Dedifferentiated amniotic fluid mesenchymal stem cell (primary cell): ENCODE measurements at regions not wholly inside any gene's neighbourhood (a gene's known extent, or its start where the extent isn't known, plus 50 kb on each side); places are given as distances from the start of the nearest gene placed in this dataset.
"Not testable (repeated sequence)": the region's sequence is repeated elsewhere in the genome, so short reads cannot be mapped to it uniquely, and the experiment has no call there.

ENCODE experiments used
- DNase-seq: peaks from one replicate; pipeline ENCODE4 v3.0.0-alpha.2; 2016; ENCODE audit errors: extremely low spot score

DNA sequence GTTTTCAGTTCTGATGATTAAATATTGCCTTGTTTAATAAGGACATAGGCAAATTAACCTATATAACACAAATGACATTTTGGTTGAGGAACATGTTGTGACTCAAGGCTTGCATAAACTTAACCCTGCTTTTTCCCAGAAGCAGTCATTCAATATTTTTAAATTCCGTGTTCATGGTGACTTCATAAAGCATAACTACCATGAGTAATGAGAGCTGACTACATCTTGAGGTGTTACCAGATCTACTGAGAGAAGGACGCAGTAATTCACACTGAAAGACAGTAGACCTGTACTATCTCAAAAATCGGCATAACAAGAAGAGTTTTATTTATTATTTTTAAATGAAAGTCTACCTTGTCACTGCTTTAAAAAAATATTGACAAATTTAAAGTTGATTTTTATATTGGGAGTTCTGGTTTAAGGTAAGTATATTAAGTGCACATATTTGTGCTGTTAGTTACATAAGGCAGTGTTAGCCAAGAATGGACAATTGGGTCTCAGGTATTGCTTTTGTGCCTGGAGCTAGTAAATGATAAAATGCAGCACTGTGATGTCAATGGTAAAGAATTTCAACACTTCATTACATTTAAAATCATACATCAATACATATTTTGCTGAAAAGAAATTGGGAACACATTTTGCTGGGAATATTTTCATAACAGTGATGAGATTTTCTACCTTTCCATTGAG lies 1198.5 kb downstream of the FSCB start:
- DNase-seq: no peak

DNA sequence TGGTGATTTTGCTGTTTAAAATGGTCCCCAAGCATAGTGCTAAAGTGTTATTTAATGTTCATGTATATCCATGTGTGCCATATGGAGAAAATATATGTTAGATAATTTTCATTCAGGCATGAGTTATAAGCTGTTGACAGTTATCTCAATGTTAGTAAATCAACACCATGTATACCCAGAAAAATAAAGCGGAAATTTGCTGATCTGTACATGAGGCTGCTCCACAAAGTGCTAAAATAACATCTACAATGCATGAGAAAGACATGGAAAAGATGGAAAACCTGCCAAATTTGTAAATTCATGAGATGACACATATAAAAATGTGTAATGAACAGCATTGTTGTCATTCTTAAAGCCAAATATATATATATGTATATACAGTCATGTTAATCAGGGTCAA lies 1199.2 kb downstream of the FSCB start:
- DNase-seq: no peak

DNA sequence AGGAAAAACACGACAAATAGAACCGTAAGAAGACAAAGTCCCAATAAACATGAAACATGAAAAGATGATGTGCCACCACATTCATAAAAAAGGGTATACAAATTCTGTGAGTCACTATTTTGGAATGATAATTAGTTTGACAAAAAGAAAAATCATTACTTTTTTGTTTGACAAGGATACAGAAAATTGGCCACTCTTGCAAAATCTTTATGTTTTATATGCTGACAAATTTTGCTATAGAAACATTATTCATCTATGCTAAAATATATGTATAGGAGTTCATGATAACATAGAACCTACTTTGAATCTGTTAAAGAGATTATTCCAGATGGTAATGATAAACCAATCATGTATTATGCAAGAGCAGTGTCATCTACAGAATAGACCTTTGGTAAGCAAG lies 1201.0 kb downstream of the FSCB start:
- no peak for DNase-seq

DNA sequence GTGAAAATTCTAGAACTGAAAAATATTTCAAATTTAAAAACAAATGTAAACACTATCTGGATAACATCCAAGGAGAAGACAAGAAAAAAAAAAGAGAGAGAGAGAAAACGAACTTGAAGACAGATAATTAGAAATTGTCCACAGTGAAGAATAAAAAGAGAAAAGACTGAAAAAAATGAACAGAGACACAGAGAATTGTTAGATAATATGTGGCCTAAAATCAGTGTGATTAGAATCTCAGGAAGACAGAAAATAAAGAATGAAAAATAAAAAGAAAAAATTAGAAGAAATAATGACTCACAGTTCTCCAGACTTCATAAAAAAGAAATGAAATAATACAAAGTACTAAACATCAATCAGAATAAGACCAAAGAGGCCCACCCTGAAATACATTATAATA lies 1209.3 kb downstream of the FSCB start:
- DNase-seq: no peak

DNA sequence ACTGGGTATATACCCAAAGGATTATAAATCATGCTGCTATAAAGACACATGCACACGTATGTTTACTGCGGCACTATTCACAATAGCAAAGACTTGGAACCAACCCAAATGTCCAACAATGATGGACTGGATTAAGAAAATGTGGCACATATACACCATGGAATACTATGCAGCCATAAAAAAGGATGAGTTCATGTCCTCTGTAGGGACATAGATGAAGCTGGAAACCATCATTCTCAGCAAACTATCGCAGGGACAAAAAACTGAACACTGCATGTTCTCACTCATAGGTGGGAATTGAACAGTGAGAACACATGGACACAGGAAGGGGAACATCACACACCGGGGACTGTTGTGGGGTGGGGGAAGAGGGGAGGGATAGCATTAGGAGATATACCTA lies 1211.0 kb downstream of the FSCB start:
- DNase-seq: not testable (repeated sequence)

DNA sequence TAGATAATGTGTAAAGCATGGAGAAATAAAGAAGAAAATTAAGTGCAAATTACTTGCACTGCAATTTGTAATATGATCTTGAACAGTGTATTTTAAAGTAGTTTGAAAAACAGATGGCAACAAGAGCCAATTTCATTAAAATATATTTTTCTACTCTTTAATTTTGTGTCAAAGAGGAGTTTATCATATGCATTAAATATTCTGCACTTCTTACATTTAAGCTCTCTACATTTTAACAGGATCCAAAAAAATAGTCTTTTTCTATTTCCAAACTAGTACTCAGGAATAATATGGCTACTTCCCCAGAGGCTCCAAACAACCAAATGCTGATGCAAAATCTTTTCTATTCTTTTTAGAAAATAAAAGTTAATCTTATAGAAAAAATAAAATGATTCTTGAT lies 1221.5 kb downstream of the FSCB start:
- no peak for DNase-seq

DNA sequence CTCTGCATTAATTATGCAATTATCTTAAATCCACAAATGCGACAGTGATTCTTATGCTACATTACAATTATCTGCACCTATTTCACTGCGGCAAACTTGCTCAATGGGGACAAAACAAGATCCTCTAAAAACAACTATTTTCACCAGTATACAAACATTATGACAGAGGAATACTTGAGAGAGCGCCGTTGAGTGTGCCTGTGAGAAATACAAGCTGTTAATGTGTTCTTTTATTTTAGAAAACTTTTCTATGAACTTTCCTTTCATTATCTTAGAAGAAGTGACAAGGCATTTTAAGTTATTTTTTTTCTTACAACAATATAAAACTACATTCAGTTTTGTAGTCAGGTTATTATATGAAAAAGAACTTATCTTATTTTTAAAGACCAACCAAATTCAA lies 1247.0 kb downstream of the FSCB start:
- DNase-seq: no peak

DNA sequence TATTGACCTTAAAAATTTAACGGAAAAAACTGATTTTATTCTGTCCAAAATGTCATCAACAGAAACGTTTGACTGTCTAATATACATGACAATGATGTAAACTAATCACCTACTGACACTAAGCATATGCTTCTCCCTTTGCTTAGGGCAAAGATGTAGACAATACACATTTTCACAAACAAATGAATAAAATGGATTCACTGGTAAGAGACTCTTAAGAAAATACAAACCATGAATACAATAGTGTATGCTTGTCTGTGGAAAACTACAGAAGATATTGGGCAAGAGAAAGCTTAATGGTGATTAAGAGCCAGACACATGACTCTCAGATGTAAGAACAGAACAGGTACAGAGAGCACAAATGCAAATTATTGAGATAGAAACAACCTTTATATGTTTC lies 1248.7 kb downstream of the FSCB start:
- DNase-seq: no peak

DNA sequence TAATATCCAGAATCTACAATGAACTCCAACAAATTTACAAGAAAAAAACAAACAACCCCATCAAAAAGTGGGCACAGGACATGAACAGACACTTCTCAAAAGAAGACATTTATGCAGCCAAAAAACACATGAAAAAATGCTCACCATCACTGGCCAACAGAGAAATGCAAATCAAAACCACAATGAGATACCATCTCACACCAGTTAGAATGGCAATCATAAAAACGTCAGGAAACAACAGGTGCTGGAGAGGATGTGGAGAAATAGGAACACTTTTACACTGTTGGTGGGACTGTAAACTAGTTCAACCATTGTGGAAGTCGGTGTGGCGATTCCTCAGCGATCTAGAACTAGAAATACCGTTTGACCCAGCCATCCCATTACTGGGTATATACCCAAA lies 1250.1 kb downstream of the FSCB start:
- not testable (repeated sequence) for DNase-seq

DNA sequence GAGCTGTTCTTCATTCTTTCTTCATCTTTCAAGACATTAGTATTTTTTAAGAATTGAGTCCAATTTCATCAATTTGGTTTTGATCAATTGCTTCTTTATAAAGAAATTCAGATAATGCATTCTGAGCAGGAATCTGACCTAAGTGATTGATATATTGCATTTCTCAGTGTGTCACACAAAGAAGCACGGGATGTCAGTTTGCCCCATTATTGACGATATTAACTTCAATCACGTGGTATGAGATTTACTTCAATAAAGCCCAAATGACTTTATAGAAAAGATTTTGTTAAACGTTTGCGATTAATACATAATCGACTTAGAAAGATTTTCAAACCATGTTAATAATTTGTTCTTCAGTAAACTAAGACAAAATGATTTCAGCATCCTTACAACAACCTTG lies 1254.2 kb downstream of the FSCB start:
- DNase-seq: no peak

DNA sequence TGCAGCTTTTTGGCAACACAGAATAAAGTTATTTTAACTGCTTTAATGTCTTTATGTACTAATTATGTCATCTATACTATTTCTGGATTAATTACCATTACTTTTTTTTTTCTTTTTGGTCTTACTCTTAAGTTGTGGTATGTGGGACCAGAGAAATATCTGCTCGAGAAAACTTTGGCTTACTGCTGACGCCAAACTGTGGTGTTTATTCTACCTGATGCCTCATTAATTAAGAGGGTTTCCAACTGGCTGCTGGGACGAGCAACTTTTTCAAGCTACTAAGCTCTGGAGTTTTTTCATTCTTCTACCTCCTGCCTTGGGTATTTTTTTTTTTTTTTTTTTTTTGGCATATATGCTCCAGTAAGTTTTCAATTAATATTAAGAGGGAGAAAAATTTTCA lies 1257.5 kb downstream of the FSCB start:
- DNase-seq: no peak

DNA sequence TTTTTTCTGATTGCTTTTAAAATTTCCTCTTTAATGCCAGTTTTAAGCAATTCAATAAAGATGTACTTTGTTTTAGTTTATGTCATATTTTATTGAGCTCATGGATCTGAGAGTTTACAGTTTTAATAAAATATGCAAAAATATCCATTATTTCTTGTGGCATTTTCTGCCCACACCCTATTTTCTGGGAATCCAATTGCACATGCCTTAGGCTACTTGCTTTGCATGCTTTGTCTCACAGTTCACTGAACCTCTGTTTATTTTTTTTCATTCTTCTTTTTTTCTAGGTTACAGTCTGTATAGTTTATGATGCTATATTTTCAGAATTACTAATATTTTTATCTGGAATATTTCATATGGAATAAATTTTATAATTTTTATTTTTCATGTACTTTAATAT lies 1258.0 kb downstream of the FSCB start:
- DNase-seq: no peak

DNA sequence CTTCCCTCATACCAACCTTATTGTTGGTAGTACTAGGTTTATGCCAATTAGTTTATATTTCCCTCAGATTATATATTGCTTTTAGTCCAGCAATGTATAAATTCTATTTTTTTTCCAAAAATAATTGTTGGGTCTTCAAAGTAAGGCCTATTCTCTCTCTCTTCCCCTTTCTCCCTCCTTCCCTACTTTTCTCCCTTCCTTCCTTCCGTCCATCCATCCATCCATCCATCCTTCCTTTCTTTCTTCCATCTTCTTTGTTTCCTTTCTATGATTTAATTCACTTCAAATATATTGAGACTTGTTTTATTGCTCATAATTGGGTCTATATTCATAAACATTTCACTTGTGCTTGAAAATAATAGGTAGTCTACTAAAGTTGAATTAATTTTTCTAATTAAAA lies 1259.2 kb downstream of the FSCB start:
- DNase-seq: no peak

DNA sequence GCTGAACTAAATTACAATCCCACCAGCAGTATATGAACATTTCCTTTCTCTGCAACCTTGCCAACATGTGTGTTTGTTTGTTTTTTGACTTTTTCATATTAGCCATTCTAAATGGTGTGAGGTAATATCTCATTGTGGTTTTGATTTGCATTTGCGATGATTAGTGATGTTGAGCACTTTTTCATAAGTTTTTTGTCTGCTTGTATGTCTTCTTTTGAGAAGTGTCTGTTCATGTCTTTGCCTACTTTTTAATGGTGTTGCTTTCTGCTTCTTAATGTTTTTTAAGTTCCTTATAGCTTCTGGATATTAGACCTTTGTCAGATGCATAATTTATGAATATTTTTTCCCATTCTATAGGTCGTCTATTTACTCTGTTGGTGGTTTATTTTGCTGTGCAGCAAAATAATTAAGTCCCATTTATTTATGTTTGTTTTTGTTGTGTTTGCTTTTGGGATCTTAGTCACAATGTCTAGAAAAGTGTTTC lies 1262.9 kb downstream of the FSCB start:
- DNase-seq: no peak

DNA sequence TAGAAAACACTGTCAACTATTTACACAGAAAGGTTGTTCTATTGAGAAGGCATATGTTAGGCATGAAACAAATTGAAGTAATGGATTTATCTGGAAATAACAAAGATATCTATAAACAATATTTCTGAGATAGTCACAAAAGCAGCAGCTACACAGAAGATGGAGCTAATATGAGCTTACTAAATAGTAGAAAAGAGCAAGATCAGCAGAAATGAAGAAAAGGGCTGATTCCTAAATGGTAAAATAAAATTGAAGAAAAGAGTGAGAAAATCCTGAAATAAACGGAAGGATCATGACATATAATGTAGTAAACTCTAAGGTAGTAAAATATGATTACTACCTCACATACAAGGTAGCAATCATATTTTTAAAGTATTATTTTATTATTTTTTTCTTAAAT lies 1263.9 kb downstream of the FSCB start:
- DNase-seq: no peak

DNA sequence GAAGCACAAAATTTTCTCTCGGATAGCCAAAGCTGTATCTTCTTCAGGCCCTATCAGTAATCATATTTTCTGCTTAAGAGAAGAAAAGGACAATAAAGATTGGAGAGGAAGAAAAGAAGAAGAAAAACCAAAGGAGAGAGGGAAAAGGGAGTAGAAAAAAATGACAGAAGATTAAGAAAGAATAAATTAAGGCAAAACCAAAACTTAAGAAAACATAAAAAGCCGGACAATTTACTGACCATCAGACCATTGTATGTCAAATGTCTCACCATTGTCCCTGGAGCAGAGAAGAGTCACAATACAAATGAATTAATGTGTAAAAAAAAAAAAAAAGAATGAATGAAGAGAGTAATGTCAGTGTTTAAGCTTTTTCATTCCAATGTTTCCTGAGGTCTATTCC lies 1274.8 kb downstream of the FSCB start:
- no peak for DNase-seq

DNA sequence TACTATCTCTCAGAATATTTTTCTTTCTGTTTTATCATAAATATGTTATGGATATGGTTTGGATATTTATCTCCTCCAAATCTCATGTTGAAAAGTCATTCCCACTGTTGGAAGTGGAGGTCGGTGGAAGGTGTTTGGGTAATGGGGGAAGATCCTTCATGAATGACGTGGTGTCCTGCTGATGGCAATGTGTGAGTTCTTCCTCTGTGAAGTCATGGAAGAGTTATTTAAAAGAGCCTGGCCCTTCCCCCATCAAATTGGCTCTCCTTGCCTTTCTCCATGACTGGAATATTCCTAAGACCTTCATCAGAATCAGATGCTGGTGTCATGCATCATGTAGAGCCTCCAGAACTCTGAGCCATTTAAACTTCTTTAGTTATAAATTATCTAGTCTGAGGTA lies 1291.6 kb downstream of the FSCB start:
- DNase-seq: no peak

DNA sequence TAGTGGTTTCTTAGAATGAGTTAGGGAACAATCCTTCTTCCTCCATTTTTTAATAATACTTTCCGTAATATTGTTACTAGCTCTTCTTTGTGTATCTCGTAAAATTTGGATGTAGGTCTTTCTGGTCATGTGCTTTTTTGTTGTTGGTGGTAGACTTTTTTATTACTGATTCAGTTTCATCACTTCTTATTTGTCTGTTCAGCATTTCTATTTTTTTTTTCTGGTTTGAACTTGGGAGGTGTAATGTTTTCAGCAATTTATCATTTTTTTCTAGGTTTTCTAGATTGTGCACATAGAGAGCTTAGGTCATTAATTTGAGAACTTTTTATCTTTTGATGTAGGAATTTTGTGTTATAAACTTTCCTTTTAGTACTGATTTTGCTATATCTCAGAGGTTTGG lies 1299.9 kb downstream of the FSCB start:
- no peak for DNase-seq

DNA sequence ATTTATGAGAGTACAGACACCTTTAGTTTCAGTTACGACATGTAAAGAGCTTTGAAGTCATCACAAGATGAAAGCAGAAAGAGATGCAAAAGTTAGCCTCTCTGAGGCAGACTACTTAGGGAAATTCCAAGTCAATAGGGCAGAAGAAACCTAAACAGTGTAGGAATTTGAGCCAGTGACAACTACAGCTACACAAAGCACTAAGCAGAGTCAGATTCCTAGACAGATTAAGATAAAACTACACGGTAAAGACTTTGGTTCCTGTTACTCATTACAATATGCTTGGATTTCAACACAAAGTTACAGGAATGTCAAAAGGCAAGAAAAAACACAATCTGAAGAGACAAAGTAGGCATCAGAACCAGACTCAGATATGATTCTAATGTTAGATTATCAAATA lies 1302.3 kb downstream of the FSCB start:
- DNase-seq: no peak

DNA sequence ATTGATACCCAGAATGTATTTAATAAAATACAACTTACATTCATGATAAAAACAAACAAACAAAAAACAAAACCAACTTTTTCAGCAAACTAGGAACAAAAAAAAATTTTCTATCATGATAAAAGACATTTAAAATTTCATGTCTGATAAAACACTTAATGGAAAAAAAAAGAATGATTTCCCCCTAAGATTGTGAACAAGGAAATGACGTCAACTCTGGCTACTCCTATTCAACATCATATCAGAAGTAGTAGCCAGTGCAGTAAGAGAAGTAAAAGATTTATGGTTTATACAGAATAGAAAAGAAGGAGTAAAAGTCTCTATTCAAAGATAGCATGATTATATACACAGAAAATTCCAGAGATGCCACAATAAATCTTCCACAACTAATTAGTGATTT lies 1306.6 kb downstream of the FSCB start:
- no peak for DNase-seq

DNA sequence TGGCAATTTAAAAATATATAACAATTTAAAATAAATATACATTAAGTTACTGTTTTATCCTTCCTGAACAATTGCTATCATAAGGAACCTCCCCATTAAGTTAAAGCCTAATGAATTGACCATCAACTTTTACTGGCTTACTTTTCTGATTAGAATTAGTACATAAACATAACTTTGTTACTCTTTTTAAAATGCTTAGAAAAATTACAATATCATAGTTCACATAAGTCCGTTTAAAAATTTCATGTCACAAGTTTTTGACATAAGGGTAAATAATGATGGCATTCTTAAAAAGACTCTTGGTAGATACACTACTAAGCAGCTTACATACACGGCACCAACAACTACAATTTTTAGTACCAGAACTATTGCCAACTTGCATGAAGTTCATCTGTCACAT lies 1308.6 kb downstream of the FSCB start:
- DNase-seq: no peak

DNA sequence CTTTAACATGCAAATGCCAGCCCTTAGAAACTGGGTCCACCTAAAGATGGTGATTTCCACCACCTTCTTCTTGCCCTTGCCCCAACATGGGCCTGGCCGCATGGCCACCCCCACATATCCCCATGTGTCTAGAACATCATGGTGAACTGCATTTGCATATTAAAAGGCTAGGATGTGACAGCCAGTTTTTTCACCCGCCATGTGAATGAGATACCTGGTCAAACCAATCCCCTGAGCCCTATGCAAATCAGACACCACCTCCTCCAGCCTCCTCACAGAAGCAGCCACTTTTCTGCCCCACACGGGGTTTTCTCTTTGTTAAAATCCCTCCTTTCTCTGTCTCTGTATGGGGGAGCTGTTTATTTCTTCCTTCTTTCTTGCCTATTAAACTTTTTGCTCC lies 1322.5 kb downstream of the FSCB start:
- DNase-seq: no peak

DNA sequence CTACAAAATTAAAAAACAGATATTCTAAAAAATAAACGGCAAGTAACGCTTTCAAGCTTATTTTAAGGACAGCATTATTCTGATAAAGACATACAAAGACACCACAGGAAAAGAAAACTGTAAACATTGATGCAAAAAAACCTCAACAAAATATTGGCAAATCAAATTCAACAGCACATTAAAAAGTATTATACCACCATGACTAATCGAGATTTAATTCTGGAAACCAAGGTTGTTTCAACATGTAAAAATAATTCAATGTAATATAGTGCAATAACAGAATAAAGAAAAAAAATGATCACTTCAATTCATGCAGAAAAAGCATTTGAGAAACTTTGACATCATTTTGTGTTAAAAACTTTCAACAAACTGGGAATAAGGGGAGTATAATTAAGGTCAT lies 1323.2 kb downstream of the FSCB start:
- DNase-seq: no peak

DNA sequence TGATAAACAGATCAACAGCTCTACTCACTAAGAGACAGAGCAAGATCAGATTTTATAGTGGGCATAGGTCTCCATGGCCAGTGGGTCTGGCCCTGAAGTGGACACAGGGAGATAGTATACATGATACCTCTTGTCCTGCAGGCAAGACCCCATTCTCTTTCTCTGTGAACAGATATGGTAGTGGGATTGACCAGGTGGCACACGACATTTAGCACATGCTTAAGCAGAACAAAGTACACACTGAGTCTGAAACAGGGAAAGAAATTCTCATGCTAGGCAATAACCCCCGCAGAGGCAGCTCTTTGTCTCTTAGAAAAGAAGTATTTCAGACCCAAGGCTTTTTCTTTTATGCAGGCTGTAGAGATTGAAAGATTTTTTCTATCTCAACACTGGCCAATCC lies 1331.2 kb downstream of the FSCB start:
- no peak for DNase-seq
